ENCODE measurements at regions not wholly inside any gene's neighbourhood (a gene's known extent, or its start where the extent isn't known, plus 50 kb on each side); places are given as distances from the start of the nearest gene placed in this dataset.
"Not testable (repeated sequence)": the region's sequence is repeated elsewhere in the genome, so short reads cannot be mapped to it uniquely, and the experiment has no call there.

GRCh38 chr21:10457765-10458164, 63.6 kb upstream of the TPTE start:
- not testable (repeated sequence) for H3K27me3 ChIP-seq; H3K9me3 ChIP-seq; DNase-seq (ENCODE audit: low spot score); H3K27ac ChIP-seq; H3K4me3 ChIP-seq; H3K36me3 ChIP-seq; H3K4me1 ChIP-seq

- H3K27ac ChIP-seq; H3K36me3 ChIP-seq; H3K4me1 ChIP-seq; DNase-seq (ENCODE audit: low spot score); H3K9me3 ChIP-seq; H3K27me3 ChIP-seq; H3K4me3 ChIP-seq: not testable (repeated sequence)
Measured at GRCh38 chr21:10460957-10461356, 60.4 kb upstream of the TPTE start.

DNA sequence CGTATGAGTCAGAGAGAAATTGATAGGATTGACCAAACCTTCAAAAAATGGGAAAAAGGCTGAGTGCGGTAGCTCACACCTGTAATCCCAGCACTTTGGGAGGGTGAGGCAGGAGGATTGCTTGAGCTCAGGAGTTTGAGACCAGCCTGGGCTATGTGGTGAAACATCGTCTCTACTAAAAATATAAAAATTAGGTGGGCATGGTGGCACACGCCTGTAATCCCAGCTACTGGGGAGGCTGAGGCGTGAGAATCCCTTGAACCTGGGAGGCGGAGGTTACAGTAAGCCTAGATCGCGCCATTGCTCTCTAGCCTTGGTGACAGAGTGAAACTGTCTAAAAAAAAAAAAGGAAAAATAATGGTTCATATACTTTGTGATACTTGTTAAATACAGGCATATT, 59.9 kb upstream of the TPTE start:
- DNase-seq (ENCODE audit: low spot score); H3K9me3 ChIP-seq; H3K27me3 ChIP-seq: not testable (repeated sequence)

GRCh38 chr21:10463156-10463555, 58.2 kb upstream of the TPTE start:
- no peaks in the 10 kb centered on the region for H3K4me1 ChIP-seq
- DNase-seq (ENCODE audit: low spot score), result no peak
- TF ChIP-seq, protein P1, sequence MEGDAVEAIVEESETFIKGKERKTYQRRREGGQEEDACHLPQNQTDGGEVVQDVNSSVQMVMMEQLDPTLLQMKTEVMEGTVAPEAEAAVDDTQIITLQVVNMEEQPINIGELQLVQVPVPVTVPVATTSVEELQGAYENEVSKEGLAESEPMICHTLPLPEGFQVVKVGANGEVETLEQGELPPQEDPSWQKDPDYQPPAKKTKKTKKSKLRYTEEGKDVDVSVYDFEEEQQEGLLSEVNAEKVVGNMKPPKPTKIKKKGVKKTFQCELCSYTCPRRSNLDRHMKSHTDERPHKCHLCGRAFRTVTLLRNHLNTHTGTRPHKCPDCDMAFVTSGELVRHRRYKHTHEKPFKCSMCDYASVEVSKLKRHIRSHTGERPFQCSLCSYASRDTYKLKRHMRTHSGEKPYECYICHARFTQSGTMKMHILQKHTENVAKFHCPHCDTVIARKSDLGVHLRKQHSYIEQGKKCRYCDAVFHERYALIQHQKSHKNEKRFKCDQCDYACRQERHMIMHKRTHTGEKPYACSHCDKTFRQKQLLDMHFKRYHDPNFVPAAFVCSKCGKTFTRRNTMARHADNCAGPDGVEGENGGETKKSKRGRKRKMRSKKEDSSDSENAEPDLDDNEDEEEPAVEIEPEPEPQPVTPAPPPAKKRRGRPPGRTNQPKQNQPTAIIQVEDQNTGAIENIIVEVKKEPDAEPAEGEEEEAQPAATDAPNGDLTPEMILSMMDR (IDR thresholded peaks at IDR 0.05), result no peak

More for the DNA sequence above, 59.9 kb upstream of the TPTE start:
- not testable (repeated sequence) for H3K4me3 ChIP-seq, H3K27ac ChIP-seq, H3K4me1 ChIP-seq, H3K36me3 ChIP-seq

DNA sequence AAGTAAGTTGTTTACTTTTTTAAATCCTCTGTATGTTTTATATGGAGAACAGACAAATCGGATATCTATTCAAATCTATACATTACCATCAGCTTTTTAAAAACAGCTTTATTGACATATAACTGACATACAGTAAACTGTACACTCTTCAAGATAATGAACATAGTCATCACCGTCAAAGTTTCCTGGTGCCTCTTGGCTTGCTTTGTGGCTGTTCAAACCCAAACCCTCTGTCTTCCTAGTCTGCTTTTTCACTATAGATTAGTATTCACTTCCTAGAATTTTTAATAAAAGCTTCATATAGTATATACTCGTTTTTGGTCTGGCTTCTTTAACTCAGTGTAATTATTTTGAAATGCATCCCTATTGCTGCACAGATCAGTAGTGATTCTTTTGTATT, 56.4 kb upstream of the TPTE start:
- Histone ChIP-seq H3K27ac (no peak overlapping the region), H3K4me3 (no peak overlapping the region), H3K9me3 (no peaks in the 10 kb centered on the region), H3K27me3 (no peaks in the 10 kb centered on the region), H3K36me3 (no peaks in the 10 kb centered on the region), H3K4me1 (no peaks in the 10 kb centered on the region)
- DNase-seq (ENCODE audit: low spot score), result no peak
- TF ChIP-seq, protein P1 (IDR thresholded peaks at IDR 0.05), result no peak

More at GRCh38 chr21:10463156-10463555, 58.2 kb upstream of the TPTE start:
- Histone ChIP-seq H3K27me3 (no peaks in the 10 kb centered on the region), H3K36me3 (no peaks in the 10 kb centered on the region), H3K27ac (no peak overlapping the region), H3K4me3 (no peak overlapping the region), H3K9me3 (no peaks in the 10 kb centered on the region)

DNA sequence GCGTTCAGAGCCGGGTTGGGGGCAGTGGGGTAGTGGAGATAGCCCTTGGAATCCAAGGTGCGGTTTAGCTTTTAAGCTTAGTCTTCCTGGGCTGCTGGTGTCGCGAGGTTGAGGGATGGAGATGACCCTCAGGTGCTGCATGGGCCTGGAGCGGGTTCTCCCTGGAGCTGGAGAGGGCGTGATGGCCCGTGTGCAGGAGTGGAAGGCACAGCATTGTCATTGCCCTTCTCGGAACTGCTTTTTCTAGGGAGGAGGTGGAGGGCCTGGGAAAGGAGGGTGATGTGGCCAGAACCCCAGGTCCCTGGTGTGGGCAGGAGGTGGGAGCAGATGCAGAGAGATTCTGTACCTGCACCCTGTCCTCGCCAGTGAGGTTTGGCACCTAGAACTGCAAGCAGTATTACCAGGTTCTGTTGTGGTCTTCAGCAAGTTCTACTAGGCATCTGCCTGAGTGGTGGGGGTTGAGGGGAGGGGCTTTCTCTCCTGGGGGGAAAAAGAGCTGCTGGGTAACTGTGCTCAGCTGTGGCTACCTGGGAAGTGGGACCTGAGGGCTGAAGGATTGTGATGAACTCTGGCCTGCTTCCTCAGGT, 55.8 kb upstream of the TPTE start:
- H3K9me3 ChIP-seq; H3K27ac ChIP-seq; H3K27me3 ChIP-seq; H3K4me3 ChIP-seq; H3K4me1 ChIP-seq; H3K36me3 ChIP-seq; DNase-seq (ENCODE audit: low spot score): not testable (repeated sequence)

DNA sequence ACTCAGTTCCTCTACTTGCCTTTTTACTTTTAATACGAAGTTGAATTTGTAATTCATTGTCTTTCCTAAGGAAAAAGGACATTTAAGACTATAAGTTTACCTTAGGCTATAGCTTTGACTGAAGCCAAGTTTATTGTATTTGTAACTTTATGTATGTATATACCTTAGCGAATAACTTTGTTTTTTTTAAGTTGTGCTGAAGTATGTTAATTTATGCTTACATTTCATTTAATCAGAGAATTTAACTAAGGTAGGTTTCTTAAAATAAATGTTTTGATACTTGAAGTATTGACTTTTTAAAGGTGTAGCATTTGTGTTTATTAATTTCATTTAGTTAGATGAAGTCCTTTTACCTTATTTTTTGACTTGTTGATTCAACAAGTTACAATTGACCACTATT, 55.2 kb upstream of the TPTE start:
- H3K4me1 ChIP-seq, result no peaks in the 10 kb centered on the region
- no peak overlapping the region for H3K27ac ChIP-seq
- TF ChIP-seq, protein P1 (IDR thresholded peaks at IDR 0.05), result no peak
- no peak for DNase-seq (ENCODE audit: low spot score)
- H3K36me3 ChIP-seq, result no peaks in the 10 kb centered on the region
- no peaks in the 10 kb centered on the region for H3K9me3 ChIP-seq
- no peaks in the 10 kb centered on the region for H3K27me3 ChIP-seq
- no peak overlapping the region for H3K4me3 ChIP-seq
